CD14-positive monocyte (primary cell): ENCODE measurements at regions not wholly inside any gene's neighbourhood (a gene's known extent, or its start where the extent isn't known, plus 50 kb on each side); places are given as distances from the start of the nearest gene placed in this dataset.

Experiments
- DNase-seq, 3 donors: peaks; one replicate each; pipeline ENCODE4 v3.0.0-alpha.2; 2011 to 2022
- H2AFZ ChIP-seq: 2 replicates; pipeline ENCODE4 v1.6.0; 2012; ENCODE audit warnings: mild to moderate bottlenecking, low read depth, low read length, inconsistent platforms; ENCODE audit not compliant: insufficient read depth, poor library complexity, severe bottlenecking
- H3K27ac ChIP-seq, 2 donors: 1 replicate in 1 of 2; 2 replicates in 1 of 2; pipeline ENCODE4 v1.5.1; 2012 to 2013; ENCODE audit warnings: low read length in 2 of 2, control low read depth in 1 of 2, inconsistent platforms in 1 of 2, low read depth in 1 of 2, mild to moderate bottlenecking in 1 of 2
- H3K27me3 ChIP-seq, 2 donors: one replicate each; pipeline versions ENCODE4 v1.6.0 to v1.6.1; 2011 to 2013; ENCODE audit warnings: low read length in 2 of 2; ENCODE audit not compliant: control insufficient read depth in 2 of 2, insufficient read depth in 2 of 2
- H3K36me3 ChIP-seq, 2 donors: replicated peaks in 1 of 2; 1 replicate in 1 of 2; 2 replicates in 1 of 2; pipeline versions ENCODE4 v1.5.1 to v1.6.1; 2012 to 2013; ENCODE audit warnings: low read length in 2 of 2, control low read depth in 1 of 2, inconsistent platforms in 1 of 2, mild to moderate bottlenecking in 1 of 2; ENCODE audit not compliant: insufficient read depth in 2 of 2, control insufficient read depth in 1 of 2
- H3K4me1 ChIP-seq, 2 donors: 1 replicate in 1 of 2; 2 replicates in 1 of 2; pipeline versions ENCODE4 v1.5.1 to v1.6.1; 2012 to 2013; ENCODE audit warnings: low read length in 2 of 2, control low read depth in 1 of 2, inconsistent platforms in 1 of 2, mild to moderate bottlenecking in 1 of 2, moderate library complexity in 1 of 2; ENCODE audit not compliant: insufficient read depth in 2 of 2, control insufficient read depth in 1 of 2
- H3K4me2 ChIP-seq: replicated peaks from 2 replicates; pipeline ENCODE3; 2012; ENCODE audit warnings: low read length, moderate library complexity, mild to moderate bottlenecking; ENCODE audit not compliant: poor library complexity, severe bottlenecking; ENCODE audit errors: extremely low read depth
- H3K4me3 ChIP-seq, 3 experiments: fragments of 200-600 bp in 1 of 3; sonication (generic) in 1 of 3; replicated peaks in 1 of 3; 1 replicate in 2 of 3; 2 replicates in 1 of 3; pipeline ENCODE4 v1.5.1; 2011 to 2013; ENCODE audit warnings: low read length in 3 of 3, mild to moderate bottlenecking in 3 of 3, control low read depth in 2 of 3, low read depth in 2 of 3, inconsistent platforms in 1 of 3, moderate library complexity in 1 of 3
- H3K79me2 ChIP-seq: 2 replicates; pipeline ENCODE4 v1.6.0; 2012; ENCODE audit warnings: mild to moderate bottlenecking, control low read depth, inconsistent platforms, low read length, moderate library complexity; ENCODE audit not compliant: insufficient read depth
- H3K9ac ChIP-seq: 2 replicates; pipeline ENCODE4 v1.6.0; 2017; ENCODE audit warnings: low read length, mild to moderate bottlenecking; ENCODE audit not compliant: insufficient read depth, poor library complexity, severe bottlenecking
- H3K9me3 ChIP-seq, 2 donors: replicated peaks in 1 of 2; 1 replicate in 1 of 2; 2 replicates in 1 of 2; pipeline versions ENCODE4 v1.5.1 to v1.6.1; 2012 to 2013; ENCODE audit warnings: low read length in 2 of 2, control low read depth in 1 of 2; ENCODE audit not compliant: control insufficient read depth in 1 of 2, insufficient read depth in 1 of 2
- H4K20me1 ChIP-seq: 2 replicates; pipeline ENCODE4 v1.6.0; 2012; ENCODE audit warnings: mild to moderate bottlenecking, low read length, control low read depth, moderate library complexity; ENCODE audit not compliant: insufficient read depth
- H3K27ac Mint-ChIP-seq, 7 donors: one replicate each; pipeline ENCODE4 v1.8.0; 2020; ENCODE audit warnings: mild to moderate bottlenecking in 7 of 7, mixed read lengths in 7 of 7, moderate library complexity in 6 of 7, inconsistent platforms in 2 of 7
- H3K27me3 Mint-ChIP-seq, 3 donors: one replicate each; pipeline ENCODE4 v1.8.0; 2021 to 2022; ENCODE audit warnings: low read depth in 3 of 3, mild to moderate bottlenecking in 3 of 3, mixed read lengths in 3 of 3, moderate library complexity in 3 of 3, inconsistent platforms in 1 of 3
- H3K36me3 Mint-ChIP-seq, 2 donors: one replicate each; pipeline ENCODE4 v1.8.0; 2020; ENCODE audit warnings: mixed read lengths in 2 of 2, inconsistent platforms in 1 of 2, mild to moderate bottlenecking in 1 of 2
- H3K4me1 Mint-ChIP-seq: one replicate; pipeline ENCODE4 v1.8.0; 2020; ENCODE audit warnings: mild to moderate bottlenecking, mixed read lengths
- H3K4me3 Mint-ChIP-seq, 2 donors: one replicate each; pipeline ENCODE4 v1.8.0; 2020; ENCODE audit warnings: mild to moderate bottlenecking in 2 of 2, mixed read lengths in 2 of 2, moderate library complexity in 1 of 2
- H3K9me3 Mint-ChIP-seq, 7 donors: one replicate each; pipeline ENCODE4 v1.8.0; 2020 to 2022; ENCODE audit warnings: mixed read lengths in 7 of 7, mild to moderate bottlenecking in 6 of 7, moderate library complexity in 6 of 7, inconsistent platforms in 2 of 7
- CTCF ChIP-seq: fragments of 200-600 bp; IDR thresholded peaks from one replicate; pipeline ENCODE4 v1.8.0; 2022; ENCODE audit warnings: antibody characterized with exemption, mild to moderate bottlenecking
- WGBS: methylation state at CpG from one replicate; pipeline ENCODE4 v1.1.5; 2013; ENCODE audit warnings: missing lambda C conversion rate; ENCODE audit not compliant: insufficient coverage; 5-methylcytosine and 5-hydroxymethylcytosine counted together
- intact Hi-C, 2 donors: fragments of 100-400 bp; cut with micrococcal nuclease; formaldehyde crosslinking; loops; one replicate each; pipeline versions ENCODE4 v1.15.0 to v1.15.1; 2023

GRCh38 chr2:175253871-175254270 is 72.4 kb upstream of the ATP5MC3 start:
- Mint-ChIP-seq H3K9me3 (peaks cover 0 to 9% (median 5%) of the 10 kb centered on the region in 7 donors), H3K36me3 (no peaks in the 10 kb centered on the region), H3K27ac (no peak overlapping the region), H3K4me3 (no peak overlapping the region), H3K4me1 (no peaks in the 10 kb centered on the region), H3K27me3 (peaks cover 4 to 18% (median 8%) of the 10 kb centered on the region in 3 donors)
- Histone ChIP-seq H3K79me2 (no peaks in the 10 kb centered on the region), H4K20me1 (no peaks in the 10 kb centered on the region), H3K36me3 (no peaks in the 10 kb centered on the region), H3K9me3 (peaks cover 0 to 6% of the 10 kb centered on the region in 2 donors), H2AFZ (no peak overlapping the region), H3K4me2 (no peak overlapping the region), H3K4me1 (no peaks in the 10 kb centered on the region), H3K27ac (no peak overlapping the region), H3K27me3 (peaks cover 10 to 15% of the 10 kb centered on the region in 2 donors), H3K9ac (no peak overlapping the region), H3K4me3 (no peak overlapping the region)
- TF ChIP-seq CTCF: no peak
- no peak for DNase-seq
- intact Hi-C loops: loop anchor here in 1 of 2 donors (5.0 kb wide), 1 partner anchor 843 kb away; the partner anchor contains the start of gene HOXD12
- WGBS: no CpG with 5 or more reads among the region's 3 CpGs

GRCh38 chr2:175251425-175252041 is 70.0 kb upstream of the ATP5MC3 start:
- peak in 1 of 3 donors; percentile 1 for DNase-seq
- Histone ChIP-seq H4K20me1 (no peaks in the 10 kb centered on the region), H3K4me2 (no peak overlapping the region), H3K27me3 (peaks cover 22 to 23% of the 10 kb centered on the region in 2 donors), H3K27ac (no peak overlapping the region), H2AFZ (no peak overlapping the region), H3K9ac (no peak overlapping the region), H3K4me3 (no peak overlapping the region), H3K36me3 (no peaks in the 10 kb centered on the region), H3K79me2 (no peaks in the 10 kb centered on the region), H3K4me1 (no peaks in the 10 kb centered on the region), H3K9me3 (peaks cover 0 to 4% of the 10 kb centered on the region in 2 donors)
- no CpG with 5 or more reads among the region's 5 CpGs for WGBS
- intact Hi-C loops: loop anchor here in 1 of 2 donors (5.0 kb wide), 1 partner anchor 846 kb away; the partner anchor contains the start of gene HOXD12
- Mint-ChIP-seq H3K36me3 (no peaks in the 10 kb centered on the region), H3K9me3 (peaks cover 0 to 6% (median 2%) of the 10 kb centered on the region in 7 donors), H3K4me1 (no peaks in the 10 kb centered on the region), H3K27ac (no peak overlapping the region), H3K27me3 (peaks cover 12 to 19% (median 14%) of the 10 kb centered on the region in 3 donors), H3K4me3 (no peak overlapping the region)
- TF ChIP-seq CTCF: peak; percentile 59
